ENCODE measurements at regions not wholly inside any gene's neighbourhood (a gene's known extent, or its start where the extent isn't known, plus 50 kb on each side); places are given as distances from the start of the nearest gene placed in this dataset.
"Not testable (repeated sequence)": the region's sequence is repeated elsewhere in the genome, so short reads cannot be mapped to it uniquely, and the experiment has no call there.

GRCh38 chr6:97459535-97459934, 176.5 kb upstream of the MMS22L start:
- no peak for DNase-seq

GRCh38 chr6:97459986-97460385, 177.0 kb upstream of the MMS22L start:
- no peak for DNase-seq

GRCh38 chr6:97460394-97461080, 177.5 kb upstream of the MMS22L start:
- DNase-seq, result no peak

- DNase-seq, result no peak
Observed at GRCh38 chr6:97461218-97461617, 178.2 kb upstream of the MMS22L start.

- no peak for DNase-seq
Observed at GRCh38 chr6:97462031-97462430, 179.0 kb upstream of the MMS22L start.

GRCh38 chr6:97462938-97463598, 180.1 kb upstream of the MMS22L start:
- no peak for DNase-seq

GRCh38 chr6:97465877-97466561, 183.0 kb upstream of the MMS22L start:
- no peak for DNase-seq

- DNase-seq, result no peak
Observed at GRCh38 chr6:97468981-97469380, 186.0 kb upstream of the MMS22L start.

- no peak for DNase-seq
Observed at GRCh38 chr6:97469451-97469850, 186.4 kb upstream of the MMS22L start.

- no peak for DNase-seq
Observed at GRCh38 chr6:97470322-97470721, 187.3 kb upstream of the MMS22L start.

GRCh38 chr6:97473979-97474378, 191.0 kb upstream of the MMS22L start:
- no peak for DNase-seq

- DNase-seq, result peak in 1 of 2 experiments; percentile 0
Observed at GRCh38 chr6:97497713-97498331, 214.8 kb upstream of the MMS22L start.

GRCh38 chr6:97501853-97502252, 218.8 kb upstream of the MMS22L start:
- DNase-seq, result no peak

- no peak for DNase-seq
Observed at GRCh38 chr6:97508646-97509045, 225.6 kb upstream of the MMS22L start.

- DNase-seq, result not testable (repeated sequence)
Observed at GRCh38 chr6:97513260-97513659, 230.2 kb upstream of the MMS22L start.

- no peak for DNase-seq
Observed at GRCh38 chr6:97524811-97525210, 241.8 kb upstream of the MMS22L start.

- DNase-seq, result no peak
Observed at GRCh38 chr6:97535800-97536199, 252.8 kb upstream of the MMS22L start.

GRCh38 chr6:97548354-97548753, 265.3 kb upstream of the MMS22L start:
- no peak for DNase-seq

- DNase-seq, result no peak
Observed at GRCh38 chr6:97557355-97557754, 274.3 kb upstream of the MMS22L start.

- no peak for DNase-seq
Observed at GRCh38 chr6:97563529-97563928, 280.5 kb upstream of the MMS22L start.

GRCh38 chr6:97572943-97573342, 289.9 kb upstream of the MMS22L start:
- DNase-seq, result no peak

- no peak for DNase-seq
Observed at GRCh38 chr6:97586344-97586743, 303.3 kb upstream of the MMS22L start.

GRCh38 chr6:97591955-97592354, 308.9 kb upstream of the MMS22L start:
- no peak for DNase-seq

- no peak for DNase-seq
Observed at GRCh38 chr6:97594844-97595243, 311.8 kb upstream of the MMS22L start.

Data from cerebellar nuclear complex (tissue), 1 donor.